Activated T-cell treated with anti-CD3 and anti-CD28 coated beads, Interleukin-2, amount 50 U/mL, for 1 hour (primary cell): ENCODE measurements at regions not wholly inside any gene's neighbourhood (a gene's known extent, or its start where the extent isn't known, plus 50 kb on each side); places are given as distances from the start of the nearest gene placed in this dataset.

Source experiments
- DNase-seq: peaks from one replicate; pipeline ENCODE4 v3.0.0-alpha.2; 2020

DNA sequence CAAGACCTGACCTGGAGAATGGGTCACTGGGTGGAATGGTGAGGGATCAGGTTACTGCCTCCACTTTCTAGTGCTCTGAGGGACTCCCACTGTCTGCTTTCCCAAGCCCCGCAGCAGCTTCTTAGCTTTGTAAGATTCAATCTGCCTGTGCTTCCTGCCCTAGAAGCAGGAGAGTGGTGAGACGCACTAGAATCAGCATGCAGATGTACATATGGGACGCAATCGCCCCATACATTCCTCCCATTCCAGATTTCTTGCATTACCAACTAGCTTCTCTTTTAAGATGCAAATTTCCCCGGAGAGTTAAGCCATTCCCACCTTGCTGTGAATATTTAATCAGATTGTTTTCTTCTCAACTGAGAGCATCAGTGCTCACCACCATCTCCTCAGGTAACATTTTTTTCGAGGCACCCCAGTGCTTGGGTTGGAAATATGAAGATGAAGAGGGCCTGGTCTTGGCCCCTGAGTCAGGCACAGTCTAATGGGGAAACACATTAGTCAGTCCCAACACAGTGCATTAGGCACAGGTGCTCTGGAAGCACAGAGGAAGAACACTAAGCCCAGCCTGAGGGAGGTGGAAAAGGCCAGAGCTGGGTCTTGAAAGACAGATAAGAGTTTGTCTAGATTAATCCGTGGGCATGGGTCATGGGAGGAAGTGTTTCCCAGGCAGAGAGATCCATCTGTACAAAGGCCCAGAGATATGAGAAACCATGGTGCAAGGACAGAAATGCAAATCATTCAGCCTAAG lies 66.7 kb upstream of the PRPS1 start:
- DNase-seq, result no peak

DNA sequence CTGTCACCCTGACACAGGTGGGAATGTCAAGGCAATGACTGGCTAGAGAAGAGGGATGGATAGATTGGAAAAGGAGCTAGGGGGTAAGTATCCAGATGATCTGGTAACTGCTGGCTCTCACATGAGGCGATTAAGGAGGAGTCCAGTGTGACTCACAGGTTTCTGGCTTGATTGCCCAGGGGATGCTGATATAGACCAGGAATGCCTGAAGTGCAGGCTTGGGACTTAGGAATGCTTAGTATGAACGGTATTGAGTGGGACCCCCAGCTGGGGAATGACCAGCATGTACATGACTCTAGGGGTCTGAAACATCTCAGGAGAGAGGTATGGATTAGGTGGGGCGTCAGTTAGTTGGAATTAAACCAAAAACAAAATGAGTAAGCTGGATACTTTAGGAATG lies 65.8 kb upstream of the PRPS1 start:
- no peak for DNase-seq

DNA sequence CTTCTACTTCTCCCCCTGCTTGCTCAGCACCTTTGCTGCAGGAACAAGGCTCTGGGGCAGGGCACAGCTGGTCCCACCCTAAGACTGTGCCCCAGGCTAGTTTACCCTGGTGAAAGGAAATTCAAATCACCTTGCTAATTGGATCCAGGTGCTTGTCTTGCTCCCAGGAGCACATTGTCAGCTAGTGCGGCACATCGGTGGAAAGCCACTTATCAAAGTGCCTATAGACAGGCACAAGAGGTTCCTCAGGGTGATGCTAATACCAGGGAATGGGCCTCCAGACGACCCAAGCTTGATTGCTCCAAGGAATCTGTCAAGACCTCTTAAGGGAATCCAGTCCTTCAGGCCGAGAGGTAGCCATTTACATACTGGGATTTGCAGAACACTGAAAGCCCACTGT lies 64.5 kb upstream of the PRPS1 start:
- DNase-seq, result no peak

DNA sequence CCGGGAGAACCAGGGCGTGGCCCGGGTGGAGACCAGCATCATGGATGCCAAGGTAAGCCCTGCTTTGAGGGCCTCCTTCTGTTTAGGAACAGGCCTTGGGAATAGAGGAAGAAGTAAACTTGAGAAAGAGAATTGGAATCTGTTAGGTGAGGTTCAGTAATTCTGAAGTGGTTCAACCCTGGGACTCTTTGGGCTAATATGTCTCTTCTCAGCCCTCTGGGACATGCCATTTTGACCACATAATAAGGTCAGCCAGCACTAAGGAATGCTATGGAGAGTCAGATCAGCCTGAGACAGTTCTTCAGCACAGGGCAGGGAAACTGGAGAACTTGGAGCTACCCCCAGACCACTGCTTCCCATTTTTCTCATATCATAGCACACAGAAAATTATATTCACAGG lies 63.3 kb upstream of the PRPS1 start:
- no peak for DNase-seq

DNA sequence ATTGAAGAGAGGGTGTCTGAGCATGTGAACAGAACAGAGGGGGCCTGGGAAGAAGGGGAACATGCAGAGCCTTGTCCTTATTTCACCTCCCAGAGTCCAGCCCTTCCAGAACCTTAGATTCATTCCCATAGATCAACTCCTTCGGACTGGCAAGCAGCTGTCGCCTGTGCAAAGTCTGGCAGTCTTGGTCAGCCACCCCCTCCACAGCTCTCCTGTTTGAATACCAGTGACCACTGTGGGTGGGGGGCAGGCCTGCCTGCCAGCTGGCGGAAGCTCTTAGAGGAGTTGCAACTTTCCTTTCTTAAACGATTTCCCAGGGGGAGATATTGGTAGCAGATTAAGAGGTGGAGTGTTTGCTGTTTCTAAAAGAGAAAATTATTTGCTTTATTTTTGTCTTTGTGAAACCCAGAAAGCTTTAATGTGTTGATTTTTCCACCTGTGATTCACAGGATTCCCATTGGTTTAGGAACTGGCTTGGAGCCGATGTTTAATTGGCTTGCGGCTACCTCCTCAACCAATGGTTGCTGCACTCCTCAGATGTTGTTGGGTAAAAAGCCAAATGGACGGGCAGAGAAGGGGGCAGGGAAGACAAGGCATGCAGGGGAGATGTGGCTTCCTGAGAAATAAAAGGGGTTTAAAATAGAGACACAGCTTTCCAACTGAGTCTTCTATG lies 62.2 kb upstream of the PRPS1 start:
- DNase-seq, result no peak

- DNase-seq, result no peak
These were observed 61.6 kb upstream of the PRPS1 start for GRCh38 chrX:107566604-107567262.

DNA sequence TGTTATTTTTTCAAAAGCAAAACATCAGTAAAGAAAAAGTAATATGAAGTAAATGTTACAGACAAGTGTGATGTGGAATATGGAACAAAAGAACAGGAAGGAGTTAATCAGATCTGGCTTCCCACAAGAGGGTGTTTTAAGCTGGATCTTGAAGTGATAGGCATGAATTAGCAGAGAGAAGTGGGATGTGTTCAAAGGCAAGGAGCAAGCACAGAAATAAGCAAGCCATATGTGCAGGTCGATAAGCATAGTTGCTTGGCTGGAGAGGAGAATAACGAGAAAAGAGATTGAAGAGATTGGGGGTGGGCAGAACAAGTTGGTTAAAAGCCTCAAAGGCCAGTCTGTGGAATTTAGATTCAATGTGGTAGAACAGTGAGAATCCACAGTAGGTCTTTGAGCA lies 60.9 kb upstream of the PRPS1 start:
- no peak for DNase-seq

DNA sequence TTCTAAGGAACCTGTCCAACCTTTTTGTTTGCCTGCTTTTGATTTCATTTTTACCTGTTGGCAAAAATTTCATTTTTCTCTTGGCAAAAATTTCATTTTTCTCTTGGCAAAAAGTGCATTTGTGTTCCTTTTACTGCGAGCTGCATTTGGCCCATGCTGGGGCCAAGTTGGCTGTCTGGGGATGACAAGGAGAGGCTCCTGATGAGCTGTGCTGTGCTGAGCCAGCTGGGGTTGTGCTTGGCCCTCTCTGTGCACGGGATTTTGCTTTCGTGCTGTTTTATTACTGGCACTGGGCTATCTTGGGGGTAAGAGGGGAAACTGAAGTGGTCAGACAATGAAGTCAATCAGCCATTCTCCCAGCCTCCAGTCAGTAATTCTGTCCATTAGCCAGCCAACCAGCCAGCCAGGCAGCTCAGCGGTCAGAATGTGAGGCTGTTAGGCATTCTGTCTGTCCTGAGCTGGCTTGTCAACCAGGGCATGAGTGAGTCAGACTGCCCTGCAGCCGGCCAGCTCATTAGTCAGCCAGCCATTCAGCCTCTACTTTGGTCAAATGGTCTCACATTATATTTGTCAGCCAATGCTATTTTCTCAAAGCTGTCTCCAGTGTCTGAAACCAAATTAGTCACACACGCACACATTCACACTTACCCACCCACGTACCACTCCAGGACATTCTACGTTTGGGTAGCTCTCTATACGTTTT lies 56.9 kb upstream of the PRPS1 start:
- DNase-seq, result no peak

DNA sequence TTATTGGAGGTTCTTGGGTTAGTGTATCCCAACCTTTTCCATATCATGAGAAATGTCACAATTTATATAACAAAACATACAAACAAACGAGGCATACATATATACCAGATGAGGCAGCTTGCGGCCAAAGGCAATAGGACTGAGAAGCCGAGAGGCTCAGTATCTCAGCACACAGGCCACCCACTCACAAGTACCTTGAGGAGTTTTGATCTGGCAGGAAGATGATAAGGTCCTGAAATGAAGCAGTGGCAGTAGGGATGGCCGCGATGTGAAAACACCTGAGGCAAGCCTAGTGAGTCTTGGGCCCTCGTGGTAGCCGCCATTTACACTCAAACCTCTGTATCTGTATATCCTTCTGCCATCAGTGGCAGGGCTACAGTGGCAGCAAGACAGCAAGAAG lies 55.3 kb upstream of the PRPS1 start:
- no peak for DNase-seq

GRCh38 chrX:107574054-107574683 lies 54.1 kb upstream of the PRPS1 start:
- no peak for DNase-seq

- DNase-seq, result no peak
These were observed 53.6 kb upstream of the PRPS1 start for GRCh38 chrX:107574711-107575110.

DNA sequence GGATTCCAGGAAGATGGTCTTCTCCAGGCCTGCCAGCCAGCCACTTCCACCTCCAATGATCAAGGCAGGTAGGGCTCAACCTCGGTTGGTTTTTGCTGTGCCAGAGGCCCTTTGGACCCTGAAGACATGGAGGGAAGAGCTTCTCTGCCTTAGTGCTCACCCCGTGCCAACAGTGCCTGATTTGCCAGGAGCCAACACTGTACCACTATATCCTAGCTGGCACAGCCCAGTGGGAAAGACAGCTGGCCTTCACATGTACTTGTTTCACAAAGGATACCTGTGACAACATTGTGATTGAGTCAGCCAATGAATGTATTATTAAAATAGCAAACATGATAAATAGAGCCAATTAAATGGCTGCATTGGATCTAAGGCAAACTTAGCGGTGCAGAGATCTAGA lies 51.9 kb upstream of the PRPS1 start:
- DNase-seq, result no peak

- no peak for DNase-seq
These were observed 51.5 kb upstream of the PRPS1 start for GRCh38 chrX:107576841-107577240.

DNA sequence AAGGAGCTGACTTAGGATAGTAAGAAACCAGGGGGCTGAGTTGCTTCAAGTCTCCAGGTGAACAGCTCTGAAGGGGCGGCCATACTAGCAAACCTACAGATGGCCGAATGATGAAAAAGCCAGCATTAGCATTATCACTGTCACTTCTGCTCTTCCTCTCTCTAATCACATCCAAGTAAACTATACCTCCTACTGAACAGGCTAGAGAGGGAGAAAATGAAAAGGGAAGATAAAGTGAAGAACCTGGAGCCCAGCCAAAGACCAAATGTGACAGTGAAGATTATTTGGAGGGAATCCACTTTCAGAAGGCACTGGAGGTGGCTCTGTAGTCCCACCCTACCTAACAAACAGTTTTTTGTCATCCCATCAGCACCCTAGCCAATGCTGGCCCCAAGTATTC lies 50.4 kb upstream of the PRPS1 start:
- DNase-seq, result no peak
